ENCODE measurements at regions not wholly inside any gene's neighbourhood (a gene's known extent, or its start where the extent isn't known, plus 50 kb on each side); places are given as distances from the start of the nearest gene placed in this dataset.

DNA sequence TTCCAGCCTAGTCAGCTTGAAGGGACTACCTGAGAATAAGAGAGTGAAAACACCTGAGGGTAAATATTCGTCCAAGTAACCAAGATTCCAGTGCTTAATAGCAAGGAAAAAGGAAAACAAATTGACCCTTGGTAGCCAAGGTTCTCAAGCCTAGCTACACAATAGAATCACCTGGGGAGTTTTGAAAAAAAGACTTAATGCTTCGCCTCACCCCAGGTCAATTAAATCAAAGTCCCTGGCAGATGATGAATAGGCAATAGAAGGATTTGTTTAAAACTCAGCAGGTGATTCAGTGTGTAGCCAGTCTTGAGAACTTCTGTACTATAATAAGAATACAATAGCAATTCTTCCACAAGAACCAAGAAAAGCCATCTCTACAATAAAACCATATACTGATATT, 500.2 kb downstream of the XIRP2 start:
- TF ChIP-seq SIRT6 (IDR thresholded peaks at IDR 0.05; ENCODE audit: low read length), result no peak
- no peak for TF ChIP-seq YY1 (IDR thresholded peaks at IDR 0.05; ENCODE audit: low read depth, low read length)
- TF ChIP-seq EP300 (IDR thresholded peaks at IDR 0.05; ENCODE audit: borderline replicate concordance in 1 of 2, low read depth in 2 of 2, low read length in 2 of 2), result no peak
- no peak for TF ChIP-seq POLR2AphosphoS5 (IDR thresholded peaks at IDR 0.05; ENCODE audit: low read depth, low read length)
- no peak for TF ChIP-seq ZNF274 (IDR thresholded peaks at IDR 0.05; ENCODE audit: borderline replicate concordance, extremely low read depth, low read length)
- TF ChIP-seq CHD2 (IDR thresholded peaks at IDR 0.05; ENCODE audit: low read length), result no peak
- TF ChIP-seq KDM1A (IDR thresholded peaks at IDR 0.05; ENCODE audit: borderline replicate concordance, low read length), result no peak
- no peak for TF ChIP-seq EGR1 (IDR thresholded peaks at IDR 0.05; ENCODE audit: borderline replicate concordance, low read depth, low read length)
- no peak for TF ChIP-seq RFX5 (IDR thresholded peaks at IDR 0.05; ENCODE audit: borderline replicate concordance, low read depth, low read length)
- TF ChIP-seq POLR2A (IDR thresholded peaks at IDR 0.05; ENCODE audit: control extremely low read depth in 1 of 2, low read depth in 2 of 2, low read length in 2 of 2), result no peak
- no peak for TF ChIP-seq GABPA (IDR thresholded peaks at IDR 0.05; ENCODE audit: borderline replicate concordance, insufficient read depth, low read length)
